ENCODE measurements at regions not wholly inside any gene's neighbourhood (a gene's known extent, or its start where the extent isn't known, plus 50 kb on each side); places are given as distances from the start of the nearest gene placed in this dataset.

- TF ChIP-seq POLR2A (IDR thresholded peaks at IDR 0.05; ENCODE audit: low read length) (no peak), GATA1 (IDR thresholded peaks at IDR 0.05; ENCODE audit: low read depth, low read length) (no peak)
Observed at GRCh38 chr5:60529001-60529400, 171.0 kb downstream of the DEPDC1B start.

Measured in erythroblast (primary cell).